ENCODE measurements at regions not wholly inside any gene's neighbourhood (a gene's known extent, or its start where the extent isn't known, plus 50 kb on each side); places are given as distances from the start of the nearest gene placed in this dataset.

DNA sequence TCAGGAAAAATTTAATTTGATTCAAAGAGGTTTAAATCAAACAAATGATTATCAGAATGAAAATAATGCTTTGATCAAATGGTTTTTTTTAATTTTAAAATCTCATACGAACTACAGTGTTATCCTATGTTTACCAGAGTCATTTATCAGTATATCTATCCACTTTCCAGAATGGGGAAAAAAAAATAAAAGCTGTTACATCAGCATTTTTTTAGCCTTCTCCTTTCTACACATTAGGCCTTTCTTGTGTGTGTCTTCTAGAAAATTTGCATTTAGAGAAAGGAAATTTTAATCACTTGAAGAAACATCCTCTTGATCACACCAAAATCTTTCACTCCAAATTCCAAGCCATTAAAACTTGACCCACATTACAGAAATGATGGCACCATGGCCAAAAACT, 608.9 kb upstream of the ID2 start:
- no peak for DNase-seq

DNA sequence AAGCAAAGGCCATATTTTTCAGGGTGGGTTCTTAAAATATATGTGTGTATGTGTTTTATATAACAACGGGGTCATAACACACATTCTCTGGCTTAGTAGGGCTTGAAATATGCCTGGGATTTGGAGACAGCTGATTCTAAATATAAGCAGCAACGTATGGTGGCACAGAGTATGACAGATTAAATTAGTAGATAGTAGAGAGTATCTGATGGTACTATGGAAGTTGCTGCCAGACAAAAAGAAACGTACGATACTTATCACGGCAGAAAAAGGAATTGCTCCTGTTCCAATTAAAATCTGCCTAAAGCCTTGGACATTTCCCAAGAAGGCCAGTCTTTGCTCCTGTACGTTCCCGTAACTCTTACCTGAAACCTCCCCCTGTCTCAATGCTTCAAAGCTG, 607.9 kb upstream of the ID2 start:
- no peak for DNase-seq

DNA sequence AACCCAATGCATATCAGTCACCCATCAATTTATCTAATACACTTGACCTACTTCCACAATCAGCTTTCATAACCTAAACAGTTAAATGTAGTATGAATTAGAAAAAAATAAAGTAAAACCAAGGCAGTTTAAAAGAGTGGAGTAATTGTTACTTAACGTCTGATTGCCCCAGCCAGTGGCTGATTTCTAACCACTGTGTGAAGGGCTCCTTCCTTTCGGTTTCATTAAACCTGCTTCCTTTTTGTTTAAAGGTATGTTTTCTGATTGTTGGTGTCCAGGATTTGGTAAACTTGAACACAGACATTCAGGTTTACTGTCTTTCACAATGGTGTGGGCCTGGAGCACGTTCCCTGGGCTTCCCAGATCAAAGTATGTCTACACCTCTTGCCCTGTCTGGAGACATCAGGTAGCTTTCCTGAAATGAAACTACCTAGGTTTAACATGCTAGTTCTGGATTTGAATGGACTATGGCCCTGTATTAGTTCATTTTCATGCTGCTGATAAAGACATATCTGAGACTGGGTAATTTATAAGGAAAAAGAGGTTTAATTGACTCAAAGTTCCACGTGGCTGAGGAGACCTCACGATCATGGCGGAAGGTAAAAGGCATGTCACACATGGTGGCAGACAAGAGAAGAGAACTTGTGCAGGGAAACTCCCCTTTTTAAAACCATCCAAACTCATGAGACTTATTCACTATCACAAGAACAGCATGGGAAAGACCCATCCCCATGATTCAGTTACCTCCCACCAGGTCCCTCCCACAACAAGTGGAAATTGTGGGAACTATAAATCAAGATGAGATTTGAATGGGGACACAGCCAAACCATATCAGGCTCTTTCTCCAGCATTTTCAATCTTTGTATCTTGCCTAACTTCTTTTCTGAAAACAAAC, 605.2 kb upstream of the ID2 start:
- DNase-seq, result no peak

DNA sequence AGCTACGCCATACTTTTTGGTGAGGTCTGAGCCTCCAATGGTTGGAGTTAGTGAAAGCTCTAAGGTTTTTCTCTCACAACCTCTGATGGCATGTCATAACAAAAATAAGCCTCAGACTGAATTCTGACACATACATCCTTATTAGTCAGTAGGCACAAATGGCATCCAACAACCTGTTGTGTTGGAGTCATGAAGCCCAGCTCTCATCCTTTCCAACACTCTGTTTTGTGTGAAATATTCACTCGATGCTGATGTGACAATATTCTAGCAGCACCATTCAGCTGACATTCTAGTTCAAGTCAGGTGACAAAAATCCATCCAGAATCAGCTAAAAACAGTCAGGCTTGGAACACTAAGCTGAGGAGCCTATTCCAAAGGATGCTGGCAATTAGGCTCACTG, 603.2 kb upstream of the ID2 start:
- no peak for DNase-seq

DNA sequence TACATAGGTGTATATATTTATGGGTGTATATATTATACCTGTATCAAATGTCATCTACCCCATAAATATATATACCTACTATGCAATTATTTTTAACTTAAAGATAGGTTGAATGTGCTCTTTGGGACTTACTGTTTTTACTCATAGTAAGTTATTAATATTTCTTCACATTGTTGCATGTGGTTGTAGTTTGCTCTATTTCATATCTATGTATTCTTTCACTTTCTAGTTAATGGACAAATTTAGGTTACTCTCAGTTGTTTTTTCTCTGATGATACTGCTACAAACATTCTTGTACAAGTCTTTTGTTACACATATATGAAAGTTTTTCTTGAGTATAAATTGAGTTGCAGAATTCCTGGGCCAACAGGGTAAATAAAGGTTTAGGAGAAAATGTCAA, 601.8 kb upstream of the ID2 start:
- DNase-seq, result no peak

DNA sequence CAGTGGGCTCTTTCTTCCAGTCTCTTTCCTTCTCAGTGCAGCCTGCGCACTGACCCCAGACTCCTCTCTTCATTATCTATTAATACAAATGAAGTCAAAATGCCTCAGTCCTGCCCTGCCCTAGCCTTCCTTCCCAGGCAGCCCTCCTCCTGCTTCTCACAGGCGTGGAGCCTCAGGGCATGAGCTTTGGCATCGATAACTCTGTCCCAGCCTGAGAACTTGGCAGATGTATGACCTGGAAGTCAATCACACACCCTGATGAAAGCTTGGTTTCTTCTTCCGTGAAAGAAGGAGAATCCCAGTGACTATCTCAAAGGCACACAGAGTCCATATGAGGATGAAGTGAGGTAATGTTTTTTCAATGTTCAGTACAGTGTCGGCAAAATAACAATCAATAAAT, 600.7 kb upstream of the ID2 start:
- DNase-seq, result no peak

DNA sequence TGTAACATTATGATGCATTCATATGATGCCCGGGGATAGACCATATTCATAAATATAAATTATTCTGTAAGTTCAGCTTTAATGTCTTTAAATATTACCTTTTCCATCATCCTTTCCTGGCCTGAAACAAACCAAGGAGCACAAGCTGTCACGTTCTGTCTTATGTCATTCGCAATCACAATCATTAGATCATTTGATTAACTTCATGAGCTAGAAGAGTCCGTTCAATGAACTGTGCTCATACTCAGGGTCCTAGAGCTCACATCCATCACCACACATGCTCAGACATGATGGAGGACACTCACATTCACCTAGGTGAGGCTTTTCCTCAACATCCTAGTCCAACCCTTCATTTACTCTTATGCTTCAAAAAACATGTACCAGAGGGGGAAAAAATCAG, 599.0 kb upstream of the ID2 start:
- DNase-seq, result no peak

DNA sequence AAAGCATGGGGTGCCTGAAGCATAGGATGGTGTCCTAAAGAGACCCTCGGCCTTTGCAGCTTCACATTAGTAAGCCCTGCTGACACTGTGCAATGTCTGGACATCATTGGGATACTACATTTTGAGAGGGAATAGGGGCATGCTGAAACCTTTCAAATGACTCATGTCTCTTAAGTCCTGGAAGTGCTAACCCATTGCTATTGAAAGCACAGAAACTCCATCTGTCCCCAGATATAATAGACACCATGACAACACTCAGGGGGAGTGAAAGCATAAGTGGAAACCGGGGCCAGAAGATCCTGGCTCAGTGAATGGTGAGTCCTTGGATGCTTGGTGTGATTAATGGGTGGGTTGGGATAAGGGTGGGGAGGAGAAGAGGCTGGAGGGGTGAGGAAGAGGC, 595.5 kb upstream of the ID2 start:
- DNase-seq, result no peak

DNA sequence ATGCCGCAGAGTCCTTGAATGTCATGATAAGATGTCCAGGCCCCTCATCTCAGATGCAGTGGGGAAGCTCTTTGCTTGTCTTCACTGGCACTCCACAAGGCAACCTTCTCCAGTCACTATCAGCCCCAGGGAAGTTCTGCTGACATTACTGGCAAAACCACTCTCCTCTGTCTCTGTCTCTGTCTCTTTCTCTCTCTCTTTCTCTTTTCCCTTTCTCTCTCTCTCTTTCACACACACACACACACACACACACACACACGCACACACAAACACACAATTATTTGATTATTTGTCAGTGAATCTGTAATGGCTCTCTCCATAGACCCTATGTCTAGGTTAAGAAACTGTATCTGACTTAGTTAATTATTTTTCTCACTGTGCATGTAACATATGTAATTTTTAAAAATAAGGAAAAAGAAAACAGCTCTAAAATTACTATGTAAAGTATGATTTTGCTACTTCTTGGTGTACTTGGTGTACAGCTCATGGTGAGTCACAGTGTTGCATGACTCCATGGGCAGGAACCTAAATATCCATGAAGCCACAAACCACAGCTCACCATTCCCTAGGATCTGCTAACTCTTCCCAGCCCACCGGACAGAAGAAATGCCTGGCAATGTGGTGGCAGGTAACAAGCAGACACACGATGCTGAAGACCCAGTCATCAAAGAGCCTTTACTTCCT, 594.9 kb upstream of the ID2 start:
- no peak for DNase-seq

DNA sequence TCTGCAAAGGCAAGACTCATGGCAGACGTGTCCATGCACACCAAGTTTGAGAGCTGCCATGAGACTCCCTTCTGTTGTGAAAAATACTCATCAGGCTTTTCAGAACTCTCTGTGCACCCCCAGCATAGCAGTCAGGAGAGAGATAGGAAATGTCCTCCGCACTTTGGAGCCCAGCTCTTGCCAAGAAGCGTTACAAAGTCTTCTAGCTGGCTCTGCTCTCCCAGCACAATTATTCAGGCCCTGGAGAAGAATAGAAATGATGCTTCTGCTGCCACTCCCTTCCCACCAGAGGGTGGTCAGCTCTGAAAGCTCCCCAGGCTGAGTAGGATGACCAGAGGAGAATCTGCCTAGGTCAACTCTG, 594.4 kb upstream of the ID2 start:
- no peak for DNase-seq

DNA sequence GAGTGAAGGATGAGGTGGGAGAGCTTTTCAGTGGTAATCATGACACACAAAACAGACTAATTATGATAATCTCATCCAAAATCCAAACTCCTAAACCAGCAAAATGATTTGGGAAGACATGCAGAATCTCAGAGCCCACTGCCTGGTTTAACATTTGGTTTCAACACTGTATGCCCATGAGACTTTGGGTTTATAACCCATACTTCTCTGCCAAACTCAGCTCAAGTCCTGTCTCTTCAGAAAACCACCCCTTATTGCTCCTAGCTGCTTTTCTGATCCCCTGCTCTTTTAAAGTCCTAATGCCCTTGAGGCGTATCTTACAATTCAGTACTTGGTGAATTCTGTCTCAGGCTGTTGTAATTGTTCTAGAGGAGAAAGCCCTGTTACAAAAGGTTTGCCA, 593.0 kb upstream of the ID2 start:
- no peak for DNase-seq

DNA sequence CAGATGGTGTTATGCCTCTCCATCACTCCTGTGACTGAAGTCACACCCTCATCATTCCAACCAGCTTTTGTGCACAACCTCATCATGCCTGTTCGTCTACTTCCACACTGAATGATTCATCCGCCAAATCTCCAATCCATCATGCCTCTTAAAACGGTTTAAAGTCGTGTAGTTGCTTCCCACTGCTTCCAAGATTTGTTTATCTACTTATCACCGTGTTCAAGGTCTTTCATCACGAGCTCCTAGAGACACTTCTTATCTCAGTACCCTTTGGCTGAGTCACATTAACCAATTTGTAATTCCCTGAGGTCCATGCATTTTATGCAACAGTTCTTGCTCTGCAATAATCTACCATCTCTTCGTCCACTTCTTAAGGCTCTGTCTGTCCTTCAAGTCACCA, 592.3 kb upstream of the ID2 start:
- DNase-seq, result no peak

DNA sequence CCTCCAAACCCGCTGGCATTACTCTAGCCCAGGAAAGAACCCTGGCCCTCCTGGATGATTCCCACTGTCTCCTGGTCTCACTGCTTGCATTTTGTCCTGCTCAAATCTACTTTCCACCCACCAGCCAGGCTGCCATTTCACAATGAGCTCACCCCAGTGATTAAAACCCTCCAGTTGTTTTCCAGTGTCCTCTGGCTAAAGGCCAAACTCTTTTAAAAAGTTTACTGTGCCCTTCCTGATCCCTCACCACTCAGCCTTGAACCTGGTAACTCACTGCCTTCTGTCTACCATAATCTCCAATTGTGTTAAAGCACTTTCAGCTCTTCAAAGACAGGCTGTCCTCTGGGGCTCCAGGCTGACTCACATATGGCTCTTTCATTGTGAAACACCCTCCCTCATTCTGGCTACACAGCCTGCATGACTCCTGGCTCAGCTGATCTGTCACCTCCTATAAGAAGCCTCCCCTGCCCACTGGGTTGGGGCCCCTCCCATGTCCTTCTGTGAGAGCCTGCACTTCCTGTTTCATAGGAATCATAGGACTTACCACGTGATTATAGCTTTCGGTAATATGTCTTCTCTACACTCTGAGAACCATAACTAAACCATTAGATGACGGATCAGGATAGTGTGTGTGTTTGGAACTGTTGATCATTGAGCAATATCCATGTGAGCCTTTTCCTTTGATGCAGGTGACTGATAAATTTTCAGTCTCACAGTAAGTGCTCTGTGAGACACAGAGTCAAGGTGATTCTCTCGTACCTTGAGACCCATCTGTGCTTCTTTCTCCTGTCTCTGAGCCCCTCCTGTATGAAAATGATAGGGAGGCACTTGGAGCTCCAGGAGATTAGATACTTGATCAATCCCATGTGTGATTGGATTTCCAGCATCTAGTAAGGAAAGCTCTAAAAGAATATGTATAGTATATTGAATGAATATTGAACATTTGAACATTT, 590.8 kb upstream of the ID2 start:
- DNase-seq, result peak; percentile 33

DNA sequence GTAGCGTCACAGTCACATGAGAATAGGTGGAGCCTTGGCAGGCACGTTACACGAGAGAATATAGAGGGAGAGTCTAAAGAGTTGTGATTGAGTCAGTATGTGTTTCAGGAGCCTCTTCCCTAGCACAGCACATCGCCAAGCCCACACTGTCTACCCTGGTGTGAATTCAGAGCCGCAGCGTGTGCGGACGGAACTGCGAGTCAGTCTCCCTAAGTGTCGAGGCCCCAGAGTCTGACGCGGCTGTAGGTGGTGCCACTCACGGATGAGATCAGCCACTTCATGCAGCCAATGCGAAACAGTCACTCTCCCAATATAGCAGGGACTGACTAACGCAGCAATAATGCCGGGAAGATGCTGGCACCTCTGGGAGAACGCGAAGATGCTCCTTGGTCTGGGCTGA, 587.3 kb upstream of the ID2 start:
- no peak for DNase-seq

DNA sequence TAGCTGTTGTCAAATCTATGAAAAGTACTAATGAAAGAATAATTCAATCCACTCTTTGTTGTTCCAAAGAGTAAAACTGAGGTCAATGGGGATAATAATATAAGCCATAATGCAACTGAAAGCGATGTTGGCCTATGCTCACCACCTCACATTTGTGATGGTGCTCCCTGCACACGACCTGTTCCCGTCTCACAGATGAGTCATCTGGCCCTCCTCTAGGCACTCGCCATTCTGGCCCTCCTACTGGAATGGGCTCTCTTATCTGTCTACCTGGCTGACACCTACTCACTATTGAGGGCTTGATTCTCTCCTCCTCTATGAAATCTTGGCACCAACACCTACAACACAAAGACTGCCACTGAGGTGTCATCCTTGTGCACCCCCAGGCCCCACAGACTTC, 585.9 kb upstream of the ID2 start:
- DNase-seq, result no peak

DNA sequence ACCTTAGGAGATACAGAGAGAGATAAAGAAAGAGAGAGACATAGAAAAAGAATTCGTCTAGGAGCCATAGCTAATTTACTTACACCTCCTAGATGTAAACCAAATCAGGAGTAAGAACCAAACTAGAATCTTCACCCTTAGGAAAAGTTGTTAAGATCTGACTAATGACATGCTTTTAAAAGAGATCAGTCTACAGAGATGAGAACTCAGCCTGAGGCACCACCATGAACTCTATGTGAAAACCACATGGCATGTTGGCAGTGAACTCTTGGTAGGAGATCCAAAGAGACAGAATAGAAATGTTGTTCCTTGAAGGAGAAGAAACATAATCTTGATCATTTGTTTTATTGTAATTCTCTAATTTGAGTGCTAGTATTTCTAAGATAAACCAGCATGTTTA, 585.4 kb upstream of the ID2 start:
- DNase-seq, result no peak

DNA sequence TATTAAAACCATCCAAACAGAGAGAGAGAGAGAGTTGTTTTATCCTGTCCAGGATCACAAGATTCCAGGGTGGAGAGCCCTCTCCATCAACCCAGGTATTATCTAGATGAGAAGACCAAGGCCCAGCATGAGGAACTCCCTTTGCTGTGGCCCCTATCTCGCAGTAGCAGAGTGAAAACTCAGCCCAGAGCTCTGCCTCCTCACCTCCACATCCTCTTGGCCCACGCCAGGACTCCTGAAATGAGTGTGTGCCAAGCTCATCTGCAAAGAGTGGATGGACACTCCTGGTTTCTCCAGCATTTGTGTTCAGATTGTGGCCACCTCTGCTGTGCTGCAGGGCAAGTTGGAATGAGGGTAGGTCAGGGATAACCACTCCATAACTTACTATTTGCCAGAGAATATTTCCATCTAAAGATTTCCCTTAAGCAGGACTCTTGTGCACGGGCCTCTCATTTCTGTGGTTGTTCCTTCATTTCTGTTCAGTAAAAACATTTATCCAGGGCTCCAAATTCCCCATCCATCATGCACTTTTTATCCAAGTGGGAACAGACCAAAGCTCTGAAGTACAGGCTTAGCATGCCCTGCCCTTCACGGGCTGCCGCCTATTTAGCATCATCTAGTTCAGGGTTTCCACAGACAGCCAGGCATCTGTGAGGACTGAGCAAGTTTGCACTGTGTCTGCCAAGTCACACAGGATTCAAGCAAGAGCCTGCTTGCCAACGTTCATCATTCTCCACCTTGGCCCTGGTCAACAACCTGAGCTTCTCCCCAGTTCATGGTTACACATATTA, 583.2 kb upstream of the ID2 start:
- no peak for DNase-seq

DNA sequence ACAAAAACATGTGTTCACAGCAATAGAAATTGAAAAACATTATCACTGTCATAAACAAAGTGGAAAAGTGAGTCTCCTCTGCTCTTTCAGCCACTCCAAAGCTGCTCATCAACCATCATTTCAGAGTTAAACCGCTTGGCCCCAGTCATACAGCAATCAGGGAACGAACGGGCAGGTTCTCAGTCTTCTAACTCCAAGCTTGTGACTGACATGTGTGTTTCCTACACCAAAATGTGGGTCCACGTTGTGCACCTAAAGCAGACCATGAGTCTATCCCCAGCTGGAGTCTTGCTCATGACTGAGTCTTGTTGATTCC, 582.6 kb upstream of the ID2 start:
- DNase-seq, result no peak

DNA sequence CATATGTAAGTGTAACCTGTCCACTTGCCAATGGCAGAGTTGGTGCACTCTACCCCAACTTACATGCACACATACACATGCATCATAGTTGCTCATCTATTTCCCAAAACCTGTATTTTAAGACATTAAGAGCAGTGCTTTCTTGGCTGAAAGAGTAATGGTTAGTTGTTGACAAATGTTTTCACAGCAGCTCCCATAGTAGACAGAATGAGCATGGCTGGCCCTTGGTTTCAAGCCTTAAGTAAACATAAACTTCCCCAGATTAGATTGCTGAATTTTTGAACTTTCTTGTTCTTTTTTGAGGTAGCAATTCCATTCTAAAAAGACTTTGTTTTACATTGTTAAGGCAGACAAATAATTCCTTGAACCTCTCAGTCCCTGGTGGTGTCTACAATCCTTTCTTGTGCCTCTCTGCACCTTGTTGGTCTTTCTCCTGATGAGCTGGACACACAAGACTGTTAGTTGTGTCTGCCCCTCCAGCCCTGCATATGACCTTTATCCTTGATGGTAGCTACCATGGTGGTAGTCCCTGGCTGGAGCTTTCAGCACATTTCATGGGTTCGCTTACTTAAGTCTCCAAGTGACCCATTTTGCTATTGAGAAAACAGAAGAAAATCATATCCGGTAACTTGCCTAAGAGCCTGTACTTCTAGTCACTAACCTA, 580.1 kb upstream of the ID2 start:
- no peak for DNase-seq

DNA sequence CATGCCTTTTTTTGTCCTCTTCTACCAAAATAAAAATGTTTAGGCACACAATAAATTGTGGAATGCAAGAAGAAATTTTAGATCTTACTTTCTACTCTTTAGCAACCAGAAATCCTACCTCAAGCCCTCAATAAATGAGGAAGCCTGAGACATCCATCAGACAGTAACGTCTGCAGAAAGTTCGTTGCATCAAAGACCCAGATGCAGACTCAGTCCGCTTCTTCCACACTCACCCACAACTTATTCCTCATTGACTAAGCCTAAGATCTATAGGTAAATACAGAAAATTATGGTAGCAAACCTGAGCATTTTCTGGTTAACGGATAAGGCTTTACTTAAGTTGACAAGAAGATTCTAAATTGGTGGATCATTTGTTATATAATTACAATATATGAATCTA, 579.4 kb upstream of the ID2 start:
- DNase-seq, result no peak

DNA sequence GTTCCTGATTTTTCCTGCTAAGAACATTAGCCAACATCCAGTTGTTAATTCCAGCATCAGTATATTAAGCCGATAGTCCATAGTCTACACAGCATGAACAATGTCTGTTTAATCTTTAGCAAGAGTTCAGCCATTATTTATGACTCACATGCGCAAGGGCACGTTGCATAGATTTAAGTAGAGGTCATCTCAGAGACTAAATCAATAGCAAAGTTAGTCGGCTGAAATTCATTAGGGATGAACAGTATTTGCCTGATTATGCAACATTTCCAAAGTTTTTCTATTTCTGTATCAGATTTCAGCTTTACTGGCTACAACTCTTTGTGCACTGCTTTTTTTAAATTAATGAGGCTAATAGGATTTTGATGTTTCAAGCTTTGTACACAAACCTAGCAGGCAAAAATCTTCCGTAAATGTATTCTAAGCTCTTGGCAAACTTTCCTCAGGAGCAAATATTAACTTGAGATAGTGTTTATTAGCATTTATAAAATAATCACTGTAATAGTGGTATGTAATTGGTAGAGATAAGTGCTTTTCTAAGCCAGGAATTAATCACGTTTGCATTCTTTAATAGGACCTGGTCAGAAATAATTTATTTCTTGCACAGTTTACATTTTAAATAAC, 578.7 kb upstream of the ID2 start:
- no peak for DNase-seq

DNA sequence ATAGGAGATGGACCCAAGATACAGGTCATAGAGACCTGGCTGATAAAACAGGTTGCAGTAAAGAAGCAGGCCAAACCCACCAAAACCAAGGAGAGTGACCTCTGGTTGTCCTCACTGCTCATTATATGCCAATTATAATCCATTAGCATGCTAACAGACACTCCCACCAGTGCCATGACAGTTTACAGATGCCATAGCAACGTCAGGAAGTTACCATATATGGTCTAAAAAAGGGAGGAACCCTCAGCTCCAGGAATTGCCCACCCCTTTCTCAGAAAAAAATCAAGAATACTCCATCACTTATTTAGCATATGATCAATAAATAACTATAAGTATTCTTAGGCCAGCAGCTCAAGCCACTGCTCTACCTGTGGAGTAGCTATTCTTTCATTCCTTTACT, 574.7 kb upstream of the ID2 start:
- no peak for DNase-seq

Data from right hindlimb (tissue), 1 donor.